ENCODE measurements at regions not wholly inside any gene's neighbourhood (a gene's known extent, or its start where the extent isn't known, plus 50 kb on each side); places are given as distances from the start of the nearest gene placed in this dataset.

- Histone ChIP-seq H3K4me3 (no peak overlapping the region), H3K4me1 (peaks cover 6% of the 10 kb centered on the region), H3K27me3 (ENCODE audit: low read depth) (no peaks in the 10 kb centered on the region), H3K27ac (no peak overlapping the region), H3K36me3 (no peaks in the 10 kb centered on the region), H3K9me3 (no peaks in the 10 kb centered on the region)
- intact Hi-C loops (cut with DNase I), result no loop called here
- ATAC-seq, result no peak
- no peak for DNase-seq
- TF ChIP-seq CTCF (IDR thresholded peaks at IDR 0.05), result no peak
Observed at GRCh38 chr15:96693515-96693914, 363.0 kb downstream of the NR2F2 start.

GRCh38 chr15:96693990-96694517 lies 363.6 kb downstream of the NR2F2 start:
- no peaks in the 10 kb centered on the region for H3K9me3 ChIP-seq
- H3K27ac ChIP-seq, result no peak overlapping the region
- intact Hi-C loops (cut with DNase I), result no loop called here
- H3K4me3 ChIP-seq, result no peak overlapping the region
- no peaks in the 10 kb centered on the region for H3K27me3 ChIP-seq (ENCODE audit: low read depth)
- no peak for DNase-seq
- no peak for TF ChIP-seq CTCF (IDR thresholded peaks at IDR 0.05)
- H3K4me1 ChIP-seq, result peaks cover 6% of the 10 kb centered on the region
- H3K36me3 ChIP-seq, result no peaks in the 10 kb centered on the region
- ATAC-seq, result peak in 1 of 2 donors; percentile 41

DNA sequence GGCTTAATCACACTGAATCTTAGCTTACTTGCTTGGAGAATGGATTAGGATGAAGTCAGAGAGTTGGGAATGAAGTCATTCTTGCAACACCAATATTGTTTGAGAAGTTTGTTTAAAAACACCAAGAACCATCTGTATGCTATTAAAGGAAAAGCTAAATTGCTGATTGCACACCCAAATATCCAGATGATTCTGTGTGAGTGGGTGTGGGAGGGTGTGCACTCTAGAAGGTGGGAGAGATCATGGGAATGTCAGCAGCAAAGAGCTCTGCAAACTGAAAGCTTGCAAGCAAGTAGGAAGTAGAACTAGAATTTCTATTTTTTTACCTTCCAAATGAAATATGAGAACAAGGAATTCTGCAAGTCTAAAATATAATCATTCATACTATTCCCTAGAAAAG lies 364.9 kb downstream of the NR2F2 start:
- no peaks in the 10 kb centered on the region for H3K27me3 ChIP-seq (ENCODE audit: low read depth)
- intact Hi-C loops (cut with DNase I), result no loop called here
- H3K27ac ChIP-seq, result no peak overlapping the region
- H3K4me3 ChIP-seq, result no peak overlapping the region
- ATAC-seq (no peak), DNase-seq (no peak)
- H3K9me3 ChIP-seq, result no peaks in the 10 kb centered on the region
- no peaks in the 10 kb centered on the region for H3K36me3 ChIP-seq
- peaks cover 6% of the 10 kb centered on the region for H3K4me1 ChIP-seq
- TF ChIP-seq CTCF (IDR thresholded peaks at IDR 0.05), result no peak

GRCh38 chr15:96699871-96700401 lies 369.4 kb downstream of the NR2F2 start:
- Histone ChIP-seq H3K9me3 (no peaks in the 10 kb centered on the region), H3K27ac (no peak overlapping the region), H3K36me3 (no peaks in the 10 kb centered on the region), H3K4me1 (no peaks in the 10 kb centered on the region), H3K27me3 (ENCODE audit: low read depth) (no peaks in the 10 kb centered on the region), H3K4me3 (no peak overlapping the region)
- DNase-seq, result no peak
- intact Hi-C loops (cut with DNase I), result no loop called here
- no peak for ATAC-seq
- TF ChIP-seq CTCF (IDR thresholded peaks at IDR 0.05), result no peak

DNA sequence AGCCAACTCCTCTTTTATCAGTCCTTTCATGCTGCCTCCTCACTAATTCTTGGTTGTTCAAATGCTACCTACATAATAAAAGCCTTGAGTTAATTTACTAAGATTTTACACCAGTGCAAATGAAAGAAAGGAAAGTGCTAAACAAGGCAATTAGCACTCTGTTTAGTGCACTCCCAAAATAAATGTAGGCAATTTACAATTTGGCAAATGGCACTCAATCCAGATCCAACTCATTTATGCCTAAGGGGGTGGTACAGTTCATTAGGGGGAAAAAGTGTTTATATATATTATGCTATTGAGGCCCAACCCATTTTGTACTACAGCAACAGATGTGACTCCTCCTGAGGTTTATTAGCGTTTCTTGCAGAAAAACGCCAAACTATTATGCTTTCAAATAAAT lies 370.1 kb downstream of the NR2F2 start:
- intact Hi-C loops (cut with DNase I), result no loop called here
- no peak for ATAC-seq
- H3K4me3 ChIP-seq, result no peak overlapping the region

More for the DNA sequence above, 370.1 kb downstream of the NR2F2 start:
- Histone ChIP-seq H3K27me3 (ENCODE audit: low read depth) (no peaks in the 10 kb centered on the region), H3K36me3 (no peaks in the 10 kb centered on the region), H3K27ac (no peak overlapping the region), H3K4me1 (no peaks in the 10 kb centered on the region), H3K9me3 (no peaks in the 10 kb centered on the region)
- DNase-seq, result no peak
- TF ChIP-seq CTCF (IDR thresholded peaks at IDR 0.05), result no peak
